GM21717 (cell line): ENCODE measurements at regions not wholly inside any gene's neighbourhood (a gene's known extent, or its start where the extent isn't known, plus 50 kb on each side); places are given as distances from the start of the nearest gene placed in this dataset.

Experiments
- ATAC-seq: cut with Tn5 transposase; IDR thresholded peaks from one replicate; pipeline ENCODE4 v1.9.1; 2021; ENCODE audit warnings: mild to moderate bottlenecking, moderate library complexity; ENCODE audit not compliant: unreplicated experiment

DNA sequence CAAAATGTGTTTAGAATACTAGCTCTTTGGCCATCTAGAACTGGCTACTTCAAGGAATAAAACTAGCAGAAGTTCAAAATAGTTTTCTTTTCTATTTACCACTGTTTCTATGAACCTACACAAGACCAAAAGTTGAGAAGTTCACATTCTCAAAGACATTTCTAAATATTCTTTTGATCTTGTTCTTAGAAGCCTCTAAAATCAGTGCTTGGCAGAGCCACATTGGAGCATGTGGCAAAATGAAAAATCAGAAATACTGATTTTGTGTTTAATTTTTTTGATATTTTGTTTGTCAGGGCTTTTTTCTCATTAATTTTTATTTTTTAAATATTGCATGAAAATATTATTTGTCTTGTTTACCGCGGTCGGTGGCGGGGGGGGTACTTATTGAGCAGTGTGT lies 853.8 kb upstream of the INTU start:
- ATAC-seq, result no peak

DNA sequence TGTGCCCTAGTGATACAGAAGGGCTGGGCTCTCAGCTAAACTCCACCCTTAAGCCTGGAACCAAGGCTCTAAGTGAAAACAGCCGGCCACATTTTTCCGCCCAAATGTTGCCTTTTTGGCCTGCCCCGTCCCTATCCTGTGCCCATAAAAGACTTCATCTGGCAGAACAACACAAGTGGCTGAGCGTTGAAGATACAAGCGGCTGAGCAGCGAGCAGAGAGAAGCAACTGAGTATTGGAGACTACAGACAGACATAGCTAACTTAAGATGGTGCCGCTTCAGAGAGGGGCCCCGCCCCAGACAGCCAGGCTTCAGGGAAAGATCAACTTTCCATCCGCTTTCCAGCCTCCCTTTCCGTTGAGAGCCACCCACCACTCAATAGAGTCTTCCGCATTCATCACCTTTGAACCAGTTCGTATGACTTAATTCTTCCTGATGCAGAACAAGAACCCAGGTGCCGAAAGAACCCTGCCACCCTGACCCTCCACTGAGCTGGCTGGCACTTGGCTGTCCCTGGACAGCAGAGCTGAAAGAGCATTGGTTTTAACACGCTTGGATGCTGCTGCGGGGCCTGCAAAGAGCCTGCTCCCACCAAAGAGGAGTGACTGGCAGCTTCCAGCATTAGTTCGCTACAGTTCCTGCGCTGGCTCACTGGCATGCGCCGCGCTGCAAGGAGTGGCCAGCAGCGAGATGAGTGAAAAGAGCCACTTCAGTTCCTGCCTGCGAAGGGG lies 853.2 kb upstream of the INTU start:
- no peak for ATAC-seq

DNA sequence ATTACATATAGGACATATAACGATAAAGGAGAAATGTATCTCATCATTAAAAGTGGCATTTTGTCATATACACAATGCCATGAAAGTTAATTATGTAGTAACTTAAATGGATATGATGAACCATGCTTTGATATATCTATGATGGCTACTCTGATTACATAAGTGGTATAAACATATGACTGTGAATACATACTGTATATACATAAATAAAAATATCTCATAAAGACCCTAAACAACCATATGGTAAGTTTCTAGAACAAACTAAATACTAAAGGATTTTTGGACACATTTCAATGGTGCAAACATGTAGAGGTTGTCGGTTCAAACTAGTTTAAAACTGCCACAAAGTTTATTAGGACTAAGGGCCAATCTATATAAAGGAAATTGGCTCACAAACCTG lies 849.6 kb upstream of the INTU start:
- no peak for ATAC-seq

DNA sequence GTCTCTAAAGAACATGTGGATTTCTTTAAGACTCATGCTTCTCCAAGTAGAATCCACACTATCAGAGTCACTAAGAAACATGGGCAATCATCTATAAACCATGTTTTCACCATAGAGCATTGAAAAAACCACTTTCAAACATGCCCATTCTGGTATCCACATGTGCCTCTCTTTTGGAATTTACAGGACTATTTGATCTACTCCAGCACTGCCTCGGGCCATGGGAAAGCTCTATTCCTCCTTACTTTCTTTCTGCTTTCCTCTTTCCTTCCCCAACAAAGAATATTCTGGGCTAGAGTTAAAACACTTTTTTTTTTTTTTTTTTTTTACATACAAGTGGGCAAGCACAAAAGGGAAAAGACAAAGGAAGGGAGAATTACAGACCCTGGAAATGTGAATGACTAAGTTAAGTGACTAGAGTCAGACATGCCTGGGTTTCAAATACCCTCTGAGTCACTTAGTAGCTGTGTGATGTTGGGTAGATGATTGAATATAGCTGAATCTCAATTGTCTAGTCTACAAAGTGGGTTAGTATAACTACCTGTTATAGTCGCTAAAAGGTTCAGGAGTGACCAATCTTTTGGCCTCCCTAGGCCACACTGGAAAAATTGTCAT lies 847.7 kb upstream of the INTU start:
- no peak for ATAC-seq

DNA sequence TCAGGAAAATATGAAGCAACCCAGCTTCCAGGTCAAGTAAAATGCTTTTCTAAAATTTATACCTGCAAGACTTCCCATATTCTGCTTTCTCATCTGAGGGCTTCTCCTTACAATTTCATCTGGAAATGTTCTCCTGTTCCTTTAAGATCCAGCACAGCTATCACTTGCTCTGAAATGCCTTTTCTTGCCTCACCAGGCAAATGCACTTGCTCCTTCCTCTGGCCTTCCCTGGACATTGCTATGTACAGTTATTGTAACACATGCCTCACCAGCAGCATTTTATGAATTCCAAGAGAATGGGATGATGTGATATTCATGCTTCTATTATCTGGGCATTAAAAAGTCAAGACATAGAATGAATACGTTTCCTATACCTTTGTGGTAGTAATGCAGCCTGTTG lies 842.1 kb upstream of the INTU start:
- no peak for ATAC-seq

DNA sequence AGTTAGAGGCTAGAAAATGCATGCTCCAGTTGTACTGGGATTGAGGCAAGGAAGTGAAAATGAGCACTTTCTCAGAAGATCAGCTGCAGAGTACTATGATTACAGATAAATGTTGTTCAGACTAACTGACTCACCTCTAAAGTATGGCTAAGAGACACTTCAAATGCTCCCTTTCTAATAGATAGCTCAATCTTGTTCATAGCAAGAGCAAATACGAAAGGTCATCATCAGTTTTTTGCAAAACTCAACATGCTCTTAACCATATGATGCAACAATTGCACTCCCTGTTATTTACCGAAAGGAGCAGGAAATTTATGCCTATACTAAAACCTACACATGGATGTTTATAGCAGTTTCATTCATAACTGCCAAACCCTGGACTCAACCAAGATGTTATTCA lies 838.4 kb upstream of the INTU start:
- ATAC-seq, result no peak

DNA sequence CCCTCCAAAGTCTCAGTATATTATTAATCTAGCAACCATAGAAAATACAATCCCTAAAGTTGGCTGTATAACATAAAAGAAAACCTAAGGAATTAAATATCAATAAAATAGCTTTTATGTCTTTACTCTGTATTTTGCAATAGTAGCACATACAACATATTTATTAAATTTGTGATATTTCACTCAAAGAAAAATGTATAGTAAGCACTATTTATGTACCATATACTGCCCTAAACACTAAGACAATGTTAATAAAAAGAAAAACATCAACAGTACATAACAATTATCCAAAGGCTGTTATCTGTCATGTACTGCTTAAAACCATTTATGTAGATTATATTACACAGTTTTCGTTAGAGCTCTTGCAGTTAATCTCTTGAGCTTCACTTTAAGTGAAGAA lies 834.5 kb upstream of the INTU start:
- ATAC-seq, result no peak

DNA sequence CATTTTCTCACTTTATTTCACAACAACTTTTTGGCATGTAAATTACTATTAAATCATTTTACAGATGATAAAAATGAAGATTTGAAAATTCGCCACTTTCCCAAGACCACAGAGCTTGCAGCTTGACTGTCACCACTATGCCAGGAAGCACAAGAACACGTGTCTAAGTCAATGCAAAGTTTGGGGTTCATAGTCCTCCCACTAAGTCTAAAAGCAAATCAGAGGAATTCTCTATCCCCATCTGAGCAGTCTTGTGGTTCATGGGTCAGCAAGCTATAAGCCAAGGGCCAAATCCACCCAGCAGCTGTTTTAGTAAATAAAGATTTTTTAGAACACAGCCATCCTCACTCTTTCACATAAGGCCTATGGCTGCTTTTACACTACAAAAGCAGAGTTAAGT lies 833.3 kb upstream of the INTU start:
- no peak for ATAC-seq

DNA sequence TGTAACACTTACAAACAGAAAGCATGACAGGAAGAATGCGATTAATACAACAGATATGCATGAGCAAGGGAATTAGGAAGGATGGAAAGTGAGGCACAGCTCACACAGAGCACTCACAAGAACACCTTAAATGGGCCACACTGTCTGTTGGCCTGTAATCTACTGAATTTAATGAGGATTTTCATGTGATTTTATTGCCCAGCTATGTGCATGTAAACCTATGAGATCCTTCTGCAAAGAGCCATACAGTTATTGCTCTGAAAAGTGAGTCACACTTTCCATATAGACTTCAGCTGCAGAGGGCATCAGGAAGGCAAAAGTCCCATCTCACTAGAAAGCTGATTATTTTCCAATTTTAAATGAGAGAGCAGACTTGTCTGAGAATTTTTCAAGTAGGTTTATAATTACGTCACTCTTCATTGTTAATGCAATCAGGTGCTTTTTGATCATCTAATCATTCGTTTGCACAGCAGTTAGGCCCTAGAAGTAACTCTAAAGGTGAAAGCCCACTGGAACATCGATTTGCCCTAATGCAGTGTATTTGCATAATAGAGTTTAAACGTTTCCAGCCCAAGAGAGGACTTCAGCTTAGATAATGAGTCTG lies 832.7 kb upstream of the INTU start:
- no peak for ATAC-seq

DNA sequence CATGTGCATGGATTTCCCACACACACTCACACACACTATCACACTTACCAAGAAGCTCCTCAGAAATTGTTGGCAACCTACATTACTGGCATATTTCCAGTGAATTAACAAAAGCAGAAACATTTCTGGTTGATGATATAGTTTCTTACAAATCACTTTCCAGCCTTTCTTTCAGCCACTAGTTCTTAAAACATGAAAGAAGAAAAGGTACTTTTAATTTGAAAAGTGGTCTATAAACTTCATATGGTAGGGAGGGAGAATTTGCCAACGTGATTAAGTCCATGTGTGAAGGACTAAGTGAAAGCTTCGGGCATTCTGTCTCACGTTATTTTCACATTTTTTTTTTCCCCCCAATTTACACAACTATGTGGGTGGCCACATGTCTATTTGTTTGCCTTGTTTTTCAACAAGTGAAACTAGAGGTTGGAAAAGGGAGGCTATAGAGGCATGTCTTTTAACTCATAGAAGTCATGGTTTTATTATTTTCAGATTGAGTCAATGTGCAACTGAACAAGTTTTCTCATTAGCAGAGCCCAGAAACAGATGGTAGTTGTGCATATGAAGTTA lies 832.1 kb upstream of the INTU start:
- ATAC-seq, result no peak

DNA sequence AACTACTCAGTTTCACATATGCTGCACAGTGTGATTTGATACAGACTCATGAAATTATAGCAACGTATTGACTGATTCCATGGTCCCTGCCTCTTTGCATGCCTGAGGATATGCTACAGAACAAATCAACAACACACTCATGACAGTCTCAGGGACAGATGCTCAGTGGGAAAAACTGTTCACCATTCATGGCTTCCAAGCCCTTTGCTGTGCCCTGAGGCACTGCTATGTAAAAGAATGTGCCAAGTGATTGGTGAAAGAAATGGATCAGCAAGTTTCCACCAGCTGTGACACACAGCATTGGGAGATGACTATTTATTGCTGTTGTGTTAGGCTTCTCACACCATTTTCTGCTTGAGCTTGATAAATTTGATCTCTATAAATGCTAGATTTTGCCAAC lies 825.6 kb upstream of the INTU start:
- no peak for ATAC-seq

DNA sequence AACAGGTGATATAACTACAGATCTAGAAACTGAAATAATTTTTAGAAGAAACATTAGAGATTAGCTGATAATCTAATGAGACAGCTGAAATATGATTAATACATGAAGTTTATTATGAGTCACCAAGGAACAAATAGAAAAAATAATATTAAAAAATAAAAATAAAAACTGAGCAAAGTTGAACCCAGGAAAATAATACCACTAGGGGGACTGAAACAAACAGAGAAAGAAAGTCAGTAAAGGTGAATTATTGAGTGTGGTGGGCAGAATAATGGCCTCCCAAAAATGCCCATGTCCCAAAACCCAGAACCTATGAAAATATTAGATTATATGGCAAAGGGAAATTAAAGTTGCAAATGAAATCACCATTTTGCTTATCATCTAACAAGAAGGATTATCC lies 820.7 kb upstream of the INTU start:
- ATAC-seq, result no peak

DNA sequence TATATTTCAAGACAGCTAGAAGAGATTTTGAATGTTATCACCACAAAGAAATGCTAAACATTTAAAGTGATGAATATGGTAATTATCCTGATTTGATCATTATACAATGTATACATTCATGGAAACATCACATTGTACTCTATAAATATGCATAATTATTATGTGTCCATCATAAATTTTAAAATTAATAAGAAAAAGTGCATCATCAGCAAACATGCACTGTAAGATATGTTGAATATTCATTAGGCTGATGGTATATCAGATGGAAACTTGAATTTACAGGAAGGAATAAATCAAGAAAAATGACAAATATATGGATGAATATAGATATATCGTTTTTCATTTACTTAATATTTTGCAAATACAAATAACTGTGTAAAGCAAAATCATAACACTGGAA lies 812.1 kb upstream of the INTU start:
- no peak for ATAC-seq

DNA sequence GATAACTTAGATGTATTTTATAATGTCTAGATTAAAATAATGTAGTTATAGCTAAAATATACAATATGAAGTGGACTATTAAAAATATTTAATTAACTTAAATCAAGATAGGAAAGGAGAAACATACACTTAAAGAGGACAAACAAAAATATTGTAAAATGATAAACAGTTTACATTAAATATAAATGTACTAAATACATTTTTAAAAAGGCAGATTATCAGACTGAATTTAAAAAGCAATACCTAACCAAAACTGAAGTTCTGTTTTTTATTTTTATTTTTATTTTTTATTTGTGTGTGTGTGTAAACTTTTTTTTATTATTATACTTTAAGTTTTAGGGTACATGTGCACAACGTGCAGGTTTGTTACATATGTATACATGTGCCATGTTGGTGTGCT lies 811.6 kb upstream of the INTU start:
- ATAC-seq, result no peak

DNA sequence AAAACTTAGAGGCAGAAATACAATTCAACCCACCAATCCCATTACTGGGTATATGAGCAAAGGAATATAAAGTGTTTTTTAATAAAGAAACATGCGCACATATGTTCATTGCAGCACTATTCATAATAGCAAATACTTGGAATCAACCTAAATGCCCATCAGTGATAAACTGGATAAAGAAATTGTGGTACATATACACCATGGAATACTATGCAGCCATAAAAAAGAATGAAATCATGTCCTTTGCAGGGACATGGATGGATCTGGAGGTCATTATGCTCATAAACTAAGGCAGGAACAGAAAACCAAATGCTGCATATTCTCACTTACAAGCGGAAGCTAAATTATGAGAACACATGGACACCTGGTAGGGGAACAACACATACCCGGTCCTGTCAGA lies 807.7 kb upstream of the INTU start:
- no peak for ATAC-seq

DNA sequence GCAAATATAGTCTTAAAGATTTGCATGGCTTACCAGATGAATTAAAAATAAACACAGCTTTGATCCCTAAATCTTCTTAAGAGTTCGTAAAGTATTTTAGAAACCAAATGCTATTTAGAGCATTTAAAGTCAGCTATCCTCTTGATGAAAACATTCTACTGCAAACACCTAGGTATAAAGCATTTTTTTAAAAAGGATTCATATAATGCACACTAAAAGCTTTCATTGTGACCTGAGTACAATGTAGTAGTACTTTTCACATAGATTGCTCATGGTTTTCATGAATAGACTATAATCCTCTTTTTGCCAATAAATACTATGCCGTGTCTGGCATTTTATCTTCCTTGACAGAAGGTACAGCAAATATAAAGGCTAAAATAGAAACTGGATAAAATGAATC lies 805.1 kb upstream of the INTU start:
- ATAC-seq, result no peak

DNA sequence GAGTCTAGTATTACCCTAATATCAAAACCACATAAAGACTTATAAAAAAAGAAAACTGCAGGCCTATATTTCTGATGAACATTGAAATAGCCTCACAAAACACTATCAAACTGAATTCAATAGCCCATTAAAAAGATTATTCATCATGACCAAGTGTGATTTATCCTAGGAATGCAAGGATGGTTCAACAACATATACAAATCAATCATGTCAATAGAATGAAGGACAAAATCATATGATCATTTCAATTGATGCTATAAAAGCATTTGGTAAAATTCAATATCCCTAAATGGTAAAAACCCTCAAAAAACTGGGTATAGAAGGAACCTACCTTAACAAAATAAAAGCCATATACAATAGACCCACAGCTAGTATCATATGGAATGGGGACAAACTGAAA lies 797.9 kb upstream of the INTU start:
- no peak for ATAC-seq

DNA sequence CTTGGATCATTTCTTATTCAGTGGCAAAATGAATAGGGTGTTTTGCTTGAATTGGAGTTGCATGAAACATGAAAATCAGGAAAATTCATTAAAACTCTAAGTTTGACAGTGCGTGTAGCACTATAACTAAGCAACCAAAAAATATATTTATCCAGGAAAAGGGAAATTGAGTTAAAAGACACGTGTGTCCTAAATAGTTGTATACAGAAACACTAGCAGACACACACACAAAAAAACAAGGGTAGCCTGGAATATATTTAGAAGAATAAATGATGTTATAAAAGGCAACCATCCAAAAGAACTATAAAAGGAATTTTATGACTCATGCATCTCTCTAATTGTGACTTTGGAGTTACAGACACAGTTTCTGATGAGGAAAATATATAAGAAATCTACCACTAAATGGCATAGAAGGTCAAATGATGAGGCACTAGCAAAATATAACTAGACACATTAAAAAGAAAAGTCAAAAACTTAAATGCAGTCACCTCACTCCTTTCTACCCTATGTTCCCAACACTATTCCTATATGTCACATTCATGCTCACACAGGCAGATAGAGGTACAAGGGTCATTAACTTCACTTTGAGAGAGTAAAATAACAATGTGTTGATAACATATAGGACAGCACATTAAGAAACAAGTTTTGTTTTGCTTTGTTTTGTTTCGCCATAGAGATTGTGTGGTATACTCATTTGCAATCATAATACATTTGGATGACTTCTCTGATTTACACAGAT lies 793.6 kb upstream of the INTU start:
- ATAC-seq, result no peak

DNA sequence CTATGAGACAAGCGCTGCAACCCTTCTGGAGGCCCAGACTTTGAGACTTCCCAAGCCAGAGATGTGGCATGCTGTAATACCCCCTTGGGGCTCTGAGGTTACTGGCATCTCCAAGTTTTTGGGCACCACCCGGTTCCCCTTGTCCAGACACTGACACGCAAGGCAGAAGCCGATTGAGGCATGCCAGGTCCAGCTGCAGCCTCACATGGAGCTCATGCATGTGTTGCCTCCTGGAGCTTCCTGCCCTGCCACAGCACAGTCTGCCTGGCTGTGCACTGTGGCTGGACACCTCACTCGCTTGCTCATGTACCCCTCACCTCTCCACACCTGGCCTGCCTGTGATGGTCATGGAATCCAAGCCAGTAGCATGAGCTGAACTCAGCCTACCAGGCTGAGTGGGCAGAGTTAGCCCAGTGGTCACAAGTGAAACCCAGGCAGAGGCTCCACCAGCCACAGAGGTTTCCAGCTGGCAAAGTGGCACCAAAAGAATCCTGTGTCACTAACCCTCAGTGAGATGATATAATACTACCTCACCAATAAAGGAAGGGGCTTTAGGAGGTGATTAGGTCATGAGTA lies 789.2 kb upstream of the INTU start:
- no peak for ATAC-seq

DNA sequence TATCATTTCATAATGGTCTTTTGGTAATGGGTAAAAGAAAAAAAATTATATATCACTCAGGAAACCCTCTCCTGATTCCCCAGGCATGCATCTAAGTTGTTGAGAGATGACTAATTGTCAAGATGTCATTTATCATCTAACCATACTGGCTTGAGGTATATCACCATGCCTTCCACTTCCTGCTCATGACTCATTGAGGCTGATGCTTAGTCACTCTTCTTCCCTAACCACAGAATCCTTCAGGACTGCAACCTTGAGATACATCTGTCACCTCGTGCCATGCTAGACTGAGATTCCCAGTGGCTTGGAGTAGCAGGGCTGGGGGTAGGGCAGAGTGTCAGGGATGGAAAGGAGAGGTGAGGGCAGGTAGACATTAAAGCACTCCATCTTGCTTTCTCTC lies 782.5 kb upstream of the INTU start:
- peak; percentile 79 for ATAC-seq

DNA sequence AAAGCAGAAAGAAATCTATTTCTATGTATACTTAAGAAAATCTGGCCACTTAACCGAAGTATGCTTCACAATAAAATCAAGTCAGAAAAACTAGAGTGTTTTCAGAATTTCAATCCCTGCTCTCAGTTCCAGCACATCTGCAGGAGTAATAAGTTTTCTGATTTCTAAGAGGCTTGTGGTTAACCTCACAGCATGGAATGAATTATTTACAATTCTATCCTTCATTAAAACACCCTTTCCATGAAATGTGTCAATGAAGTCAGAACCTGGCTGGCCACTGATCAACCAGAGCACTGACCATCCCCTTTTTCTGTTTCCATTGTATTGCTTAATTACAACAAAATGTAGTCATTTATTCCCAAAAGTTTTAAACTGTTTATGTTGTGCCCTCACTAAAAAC lies 781.4 kb upstream of the INTU start:
- ATAC-seq, result no peak
